Activated CD4-positive, alpha-beta T cell treated with anti-CD3 and anti-CD28 coated beads, Interleukin-10, Interleukin-2, amounts not matched to agents 100 ng/mL and 50 ng/mL, durations not matched to agents 16 hours and 8 hours (primary cell): ENCODE measurements at regions not wholly inside any gene's neighbourhood (a gene's known extent, or its start where the extent isn't known, plus 50 kb on each side); places are given as distances from the start of the nearest gene placed in this dataset.

Experiments used
- DNase-seq: peaks from one replicate; pipeline ENCODE4 v3.0.0-alpha.2; 2020

DNA sequence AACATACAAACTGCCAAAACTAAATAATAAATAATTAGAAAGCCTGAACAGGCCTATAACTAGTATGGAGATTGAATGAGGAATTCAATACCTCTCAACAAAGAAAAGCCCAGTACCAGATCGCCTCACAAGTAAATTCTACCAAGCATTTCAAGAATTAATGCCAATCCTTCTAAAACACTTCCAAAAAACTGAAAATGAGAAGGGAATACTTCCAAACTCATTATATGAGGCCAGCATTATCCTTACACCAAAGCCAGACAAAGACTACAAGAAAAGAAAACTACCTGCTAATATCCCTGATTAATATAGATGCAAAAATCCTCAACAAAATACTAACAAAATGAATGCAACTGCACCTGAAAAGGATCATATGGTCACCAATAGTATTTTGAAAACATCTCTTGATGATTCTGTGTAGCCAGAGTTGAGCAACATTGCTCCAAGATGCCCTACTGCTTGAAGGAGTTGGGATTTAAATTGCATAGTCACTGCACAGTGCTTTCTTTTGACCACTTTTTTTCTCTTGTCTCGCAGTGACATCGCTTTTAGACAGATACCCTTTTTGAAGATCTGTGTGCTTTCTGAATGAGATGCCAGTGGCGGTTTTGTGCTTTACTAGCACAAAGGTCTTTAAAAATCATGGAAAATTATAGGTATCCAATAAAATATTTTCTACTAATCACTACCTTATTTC, 487.2 kb upstream of the RASGRP1 start:
- no peak for DNase-seq

GRCh38 chr15:39052323-39052705, 487.7 kb upstream of the RASGRP1 start:
- no peak for DNase-seq

DNA sequence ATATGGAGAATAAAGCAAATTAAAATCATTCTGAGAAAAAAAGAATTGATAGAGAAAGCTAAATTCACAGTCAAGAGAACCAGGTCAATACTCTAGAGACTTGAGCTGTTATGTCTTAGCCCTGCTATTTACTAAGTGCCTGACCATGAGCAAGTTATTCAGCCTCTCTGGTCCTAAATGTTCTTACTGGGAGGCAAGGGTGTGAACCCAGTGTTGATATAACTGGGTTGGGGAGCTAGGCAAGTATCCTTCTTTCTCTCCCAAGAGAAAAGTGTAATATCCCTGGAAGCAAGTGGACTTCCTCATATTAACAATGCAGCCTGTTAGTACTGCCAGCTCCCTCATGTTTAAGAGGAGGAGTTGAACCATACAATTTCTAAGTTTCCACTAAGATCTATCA, 488.9 kb upstream of the RASGRP1 start:
- no peak for DNase-seq

- no peak for DNase-seq
These were observed 489.6 kb upstream of the RASGRP1 start for GRCh38 chr15:39054128-39054732.

DNA sequence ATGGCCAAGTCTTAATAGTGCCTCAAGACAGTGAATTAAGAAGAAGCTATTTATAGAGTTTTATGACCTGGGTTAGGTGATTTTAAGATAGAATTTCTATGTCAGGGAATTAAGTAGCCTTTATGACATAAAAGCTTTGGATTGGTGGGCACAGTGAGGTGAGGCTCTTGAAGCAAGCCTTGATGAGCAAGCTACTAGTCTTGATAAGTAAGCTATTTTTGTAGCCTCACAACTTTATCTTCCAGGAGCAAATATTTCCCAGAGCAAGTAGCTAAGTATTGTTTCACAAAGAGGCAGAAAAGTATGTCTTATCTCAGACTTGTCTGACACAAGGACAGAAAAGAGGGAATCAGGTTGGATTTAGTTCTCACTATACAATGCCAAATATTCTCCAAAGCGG, 491.7 kb upstream of the RASGRP1 start:
- no peak for DNase-seq

- DNase-seq = no peak
These were observed 493.9 kb upstream of the RASGRP1 start for GRCh38 chr15:39058351-39059131.

GRCh38 chr15:39059917-39060316, 495.3 kb upstream of the RASGRP1 start:
- DNase-seq = no peak

DNA sequence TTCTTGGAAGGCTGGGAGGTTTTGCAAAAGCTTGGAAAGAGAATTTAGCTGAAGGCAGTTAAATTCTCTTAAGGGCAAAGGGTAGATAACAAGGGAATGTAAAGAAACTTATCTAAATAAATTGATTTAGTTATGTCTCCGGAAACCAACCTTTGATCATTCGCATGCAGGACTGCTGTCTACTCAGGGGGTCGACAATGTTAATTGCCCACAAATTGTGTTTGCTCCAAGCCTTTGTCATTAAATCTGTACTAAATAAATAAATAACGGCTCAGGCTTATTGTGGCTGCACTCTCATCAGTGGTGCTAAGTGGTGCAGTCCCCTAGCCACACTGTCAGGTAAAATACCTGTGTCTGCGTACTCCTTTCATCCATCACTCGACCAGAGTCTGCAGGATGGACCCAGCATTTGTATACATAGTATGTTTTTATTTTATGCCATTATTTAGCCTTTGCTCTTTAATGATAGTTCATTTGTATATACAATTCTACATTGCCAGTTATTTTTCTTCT, 497.4 kb upstream of the RASGRP1 start:
- no peak for DNase-seq

GRCh38 chr15:39066677-39067076, 502.1 kb upstream of the RASGRP1 start:
- DNase-seq = no peak

DNA sequence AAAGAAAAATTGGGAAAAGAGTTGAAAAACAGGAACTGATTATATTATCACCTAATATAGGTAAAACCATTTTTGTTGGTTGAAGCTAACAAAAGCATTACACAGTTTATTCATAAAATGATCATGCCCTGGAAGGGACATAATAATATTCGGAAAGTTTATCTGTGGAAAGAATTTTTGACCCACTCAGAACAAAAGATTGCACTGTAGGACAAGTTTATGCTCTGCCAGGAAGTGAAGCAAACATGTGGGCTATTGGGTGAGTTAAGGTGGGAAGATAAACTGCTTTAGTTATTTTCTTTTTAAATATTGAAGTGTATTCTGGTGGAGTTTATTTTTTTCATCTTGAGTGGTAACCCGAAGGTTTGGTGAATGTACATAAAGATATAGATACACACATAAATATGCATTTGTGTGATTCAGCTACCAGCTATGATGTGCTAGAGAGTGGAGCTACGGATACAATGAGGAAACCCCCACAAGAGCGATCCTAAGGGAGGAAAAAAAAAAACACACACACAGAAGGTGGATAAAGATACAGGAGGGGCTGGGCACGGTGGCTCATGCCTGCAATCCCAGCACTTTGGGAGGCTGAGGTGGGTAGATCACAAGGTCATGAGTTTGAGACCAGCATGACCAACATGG, 506.4 kb upstream of the THBS1 start:
- DNase-seq = no peak

DNA sequence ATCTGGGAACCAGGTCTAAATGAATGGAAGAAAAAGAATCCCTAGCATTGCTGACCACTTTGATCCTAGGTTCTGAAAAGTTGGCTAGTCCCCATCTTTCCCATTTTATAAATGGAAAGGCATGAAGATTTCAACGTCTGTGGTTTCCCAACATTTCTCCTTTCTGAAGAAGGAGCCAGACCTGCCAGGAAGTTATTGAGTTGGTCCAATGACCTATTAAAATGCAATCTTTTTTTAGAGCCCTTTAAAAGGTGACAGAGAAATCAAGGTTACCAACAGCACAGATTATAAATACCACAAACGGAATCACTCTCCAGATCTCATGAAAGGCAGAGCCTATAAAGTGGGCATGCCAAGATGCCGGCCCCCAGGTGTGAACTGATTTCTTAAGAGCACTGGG, 505.6 kb upstream of the THBS1 start:
- no peak for DNase-seq

DNA sequence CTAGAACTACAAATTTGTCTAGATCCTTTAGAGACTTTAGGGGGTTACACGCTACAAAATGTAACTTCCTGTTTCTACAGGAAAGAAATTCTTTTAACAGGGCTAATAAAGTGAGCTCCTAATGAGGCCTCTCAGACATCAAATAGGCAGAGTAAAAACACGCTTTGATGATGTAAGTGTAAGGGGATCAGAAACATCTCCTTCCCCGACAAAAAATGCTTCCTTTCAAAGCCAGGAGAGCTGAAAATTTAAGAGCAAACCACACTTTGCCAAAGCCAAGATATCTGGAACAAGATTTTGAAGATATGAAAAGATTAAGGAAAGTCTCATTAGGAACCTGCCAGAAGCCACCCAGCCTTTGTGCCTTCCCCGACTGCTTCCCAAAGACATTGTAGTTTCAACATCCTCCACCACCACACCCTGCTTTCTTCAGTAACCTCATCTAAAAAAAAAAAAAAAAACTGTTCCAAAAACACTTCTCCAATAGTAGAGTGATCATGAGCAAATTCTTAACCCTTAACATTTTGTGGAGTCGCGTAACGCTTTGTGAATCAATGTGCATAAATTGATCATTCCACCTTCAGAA, 505.0 kb upstream of the THBS1 start:
- DNase-seq = no peak

GRCh38 chr15:39078026-39078425, 502.9 kb upstream of the THBS1 start:
- DNase-seq = no peak

- no peak for DNase-seq
These were observed 501.5 kb upstream of the THBS1 start for GRCh38 chr15:39079296-39079847.

GRCh38 chr15:39083213-39083612, 497.7 kb upstream of the THBS1 start:
- DNase-seq = peak; percentile 6

GRCh38 chr15:39084674-39085530, 496.0 kb upstream of the THBS1 start:
- DNase-seq = peak; percentile 40

- DNase-seq = no peak
These were observed 494.2 kb upstream of the THBS1 start for GRCh38 chr15:39086641-39087040.

GRCh38 chr15:39088156-39088555, 492.7 kb upstream of the THBS1 start:
- no peak for DNase-seq

- DNase-seq = no peak
These were observed 488.5 kb upstream of the THBS1 start for GRCh38 chr15:39092354-39092753.

GRCh38 chr15:39092761-39093160, 488.1 kb upstream of the THBS1 start:
- no peak for DNase-seq

DNA sequence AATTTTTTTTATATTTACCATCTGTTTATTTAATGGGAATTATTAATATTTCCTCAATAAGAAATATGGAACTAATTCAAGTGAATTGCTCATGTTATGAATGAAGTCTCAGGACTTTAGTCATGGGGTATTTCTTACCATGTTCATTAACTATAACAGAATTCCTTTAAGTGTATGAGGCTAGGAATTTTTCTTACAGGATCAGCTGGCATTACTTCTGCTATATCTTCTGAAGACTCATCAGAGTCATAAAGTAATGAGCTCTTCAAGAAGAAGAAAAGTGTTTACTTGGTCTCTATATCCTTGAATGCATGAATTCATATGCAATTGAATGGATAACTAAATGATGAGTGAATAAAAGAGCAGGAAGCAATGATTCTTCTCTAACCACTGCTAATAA, 486.8 kb upstream of the THBS1 start:
- DNase-seq = no peak
